ENCODE measurements at regions not wholly inside any gene's neighbourhood (a gene's known extent, or its start where the extent isn't known, plus 50 kb on each side); places are given as distances from the start of the nearest gene placed in this dataset.

- H3K4me3 ChIP-seq (ENCODE audit: low read depth, low read length) = no peak overlapping the region
- DNase-seq (ENCODE audit: low read depth) = no peak
- no peak for TF ChIP-seq CTCF (conservative IDR thresholded peaks at IDR 0.05; ENCODE audit: low read depth, low read length)
Observed at GRCh38 chr1:229180161-229180560, 90.8 kb upstream of the RAB4A start.

GRCh38 chr1:229181419-229181818, 89.5 kb upstream of the RAB4A start:
- H3K4me3 ChIP-seq (ENCODE audit: low read depth, low read length) = no peak overlapping the region
- no peak for TF ChIP-seq CTCF (conservative IDR thresholded peaks at IDR 0.05; ENCODE audit: low read depth, low read length)
- DNase-seq (ENCODE audit: low read depth) = no peak

- TF ChIP-seq CTCF (conservative IDR thresholded peaks at IDR 0.05; ENCODE audit: low read depth, low read length) = no peak
- DNase-seq (ENCODE audit: low read depth) = no peak
- H3K4me3 ChIP-seq (ENCODE audit: low read depth, low read length) = no peak overlapping the region
Observed at GRCh38 chr1:229183588-229183987, 87.3 kb upstream of the RAB4A start.

- no peak overlapping the region for H3K4me3 ChIP-seq (ENCODE audit: low read depth, low read length)
- no peak for DNase-seq (ENCODE audit: low read depth)
- TF ChIP-seq CTCF (conservative IDR thresholded peaks at IDR 0.05; ENCODE audit: low read depth, low read length) = no peak
Observed at GRCh38 chr1:229184066-229184465, 86.8 kb upstream of the RAB4A start.

GRCh38 chr1:229185963-229186362, 84.9 kb upstream of the RAB4A start:
- DNase-seq (ENCODE audit: low read depth) = no peak
- no peak overlapping the region for H3K4me3 ChIP-seq (ENCODE audit: low read depth, low read length)
- TF ChIP-seq CTCF (conservative IDR thresholded peaks at IDR 0.05; ENCODE audit: low read depth, low read length) = no peak

GRCh38 chr1:229186373-229187056, 84.4 kb upstream of the RAB4A start:
- no peak overlapping the region for H3K4me3 ChIP-seq (ENCODE audit: low read depth, low read length)
- no peak for TF ChIP-seq CTCF (conservative IDR thresholded peaks at IDR 0.05; ENCODE audit: low read depth, low read length)
- no peak for DNase-seq (ENCODE audit: low read depth)

- H3K4me3 ChIP-seq (ENCODE audit: low read depth, low read length) = no peak overlapping the region
- no peak for DNase-seq (ENCODE audit: low read depth)
Observed at GRCh38 chr1:229190057-229190575, 80.8 kb upstream of the RAB4A start.

More at GRCh38 chr1:229190057-229190575, 80.8 kb upstream of the RAB4A start:
- no peak for TF ChIP-seq CTCF (conservative IDR thresholded peaks at IDR 0.05; ENCODE audit: low read depth, low read length)
